HCT116 (cell line): ENCODE measurements at regions not wholly inside any gene's neighbourhood (a gene's known extent, or its start where the extent isn't known, plus 50 kb on each side); places are given as distances from the start of the nearest gene placed in this dataset.

Experiments used
- CTCF ChIP-seq, 3 experiments: fragments of 200-600 bp in 1 of 3; sonication (generic) in 1 of 3; IDR thresholded peaks in 2 of 3; conservative IDR thresholded peaks in 1 of 3; 2 replicates each; pipeline ENCODE4 v1.5.1; 2012 to 2017; ENCODE audit warnings: low read depth in 2 of 3, low read length in 2 of 3, antibody characterized with exemption in 1 of 3, borderline replicate concordance in 1 of 3, control low read depth in 1 of 3, mild to moderate bottlenecking in 1 of 3, mixed read lengths in 1 of 3, mixed run types in 1 of 3, moderate library complexity in 1 of 3; ENCODE audit not compliant: insufficient read depth in 1 of 3
- POLR2AphosphoS5 ChIP-seq: IDR thresholded peaks from 2 replicates; pipeline ENCODE4 v1.6.1; 2011; ENCODE audit warnings: mild to moderate bottlenecking, low read depth, low read length, moderate library complexity
- ZFX ChIP-seq: fragments of 450-650 bp; IDR thresholded peaks from 2 replicates; pipeline ENCODE4 v1.6.1; 2017

GRCh38 chrX:110532581-110532931 is 173.9 kb downstream of the RTL9 start:
- no peak for TF ChIP-seq ZFX
- no peak for TF ChIP-seq POLR2AphosphoS5
- TF ChIP-seq CTCF (IDR thresholded peaks at IDR 0.05 in 2 of 3, conservative IDR thresholded peaks at IDR 0.05 in 1 of 3; ENCODE audit: borderline replicate concordance in 1 of 3, insufficient read depth in 1 of 3, low read depth in 2 of 3, low read length in 2 of 3) = no peak
